ENCODE measurements at regions not wholly inside any gene's neighbourhood (a gene's known extent, or its start where the extent isn't known, plus 50 kb on each side); places are given as distances from the start of the nearest gene placed in this dataset.
A peak's percentile ranks its signal among the peaks of the same experiment; 100 is the strongest.

GRCh38 chr10:36170943-36171501 lies 528.9 kb upstream of the FZD8 start:
- H4K20me1 ChIP-seq (ENCODE audit: insufficient read depth, low read length), result no peaks in the 10 kb centered on the region
- no peaks in the 10 kb centered on the region for H3K79me2 ChIP-seq (ENCODE audit: insufficient read depth, low read length)
- H3K4me2 ChIP-seq (ENCODE audit: low read length), result no peak overlapping the region
- H3K27me3 ChIP-seq (ENCODE audit: insufficient read depth, low read length), result no peaks in the 10 kb centered on the region
- H3K36me3 Mint-ChIP-seq (ENCODE audit: low read depth, unreplicated experiment), result no peaks in the 10 kb centered on the region
- no peaks in the 10 kb centered on the region for H3K9me3 ChIP-seq (ENCODE audit: insufficient read depth, low read depth, low read length)
- DNase-seq (ENCODE audit: low read depth) (no peak), FAIRE-seq (peak; percentile 68)
- H3K36me3 ChIP-seq (ENCODE audit: insufficient read depth, low read length), result no peaks in the 10 kb centered on the region
- no peak overlapping the region for H3K4me3 ChIP-seq (ENCODE audit: insufficient read depth, low read depth, low read length)
- H3K27me3 Mint-ChIP-seq (ENCODE audit: low read depth, unreplicated experiment), result no peaks in the 10 kb centered on the region
- H3K9ac ChIP-seq (ENCODE audit: low read length), result no peak overlapping the region
- H3K27ac ChIP-seq (ENCODE audit: low read depth, low read length), result peak overlapping the region; percentile 93
- H3K4me1 Mint-ChIP-seq (ENCODE audit: low read depth, unreplicated experiment), result peaks cover 18% of the 10 kb centered on the region
- no peak overlapping the region for H3K4me3 Mint-ChIP-seq (ENCODE audit: unreplicated experiment)
- peaks cover 2% of the 10 kb centered on the region for H3K9me3 Mint-ChIP-seq (ENCODE audit: unreplicated experiment)
- TF ChIP-seq EZH2 (IDR thresholded peaks at IDR 0.05; ENCODE audit: insufficient read depth, low read length) (no peak), CTCF (IDR thresholded peaks at IDR 0.05; ENCODE audit: insufficient read depth, low read depth, low read length) (no peak)
- H2AFZ ChIP-seq (ENCODE audit: low read depth, low read length), result no peak overlapping the region
- peaks cover 23% of the 10 kb centered on the region for H3K4me1 ChIP-seq (ENCODE audit: insufficient read depth, low read length)
- H3K27ac Mint-ChIP-seq (ENCODE audit: unreplicated experiment), result peak overlapping the region; percentile 79

- H3K4me1 Mint-ChIP-seq (ENCODE audit: low read depth, unreplicated experiment), result peaks cover 18% of the 10 kb centered on the region
- FAIRE-seq, result no peak
Measured at GRCh38 chr10:36170142-36170719, 528.1 kb upstream of the FZD8 start.

More at GRCh38 chr10:36170142-36170719, 528.1 kb upstream of the FZD8 start:
- peaks cover 23% of the 10 kb centered on the region for H3K4me1 ChIP-seq (ENCODE audit: insufficient read depth, low read length)
- no peak overlapping the region for H3K9ac ChIP-seq (ENCODE audit: low read length)
- Mint-ChIP-seq H3K27ac (ENCODE audit: unreplicated experiment) (no peak overlapping the region), H3K9me3 (ENCODE audit: unreplicated experiment) (no peaks in the 10 kb centered on the region), H3K36me3 (ENCODE audit: low read depth, unreplicated experiment) (no peaks in the 10 kb centered on the region), H3K27me3 (ENCODE audit: low read depth, unreplicated experiment) (no peaks in the 10 kb centered on the region), H3K4me3 (ENCODE audit: unreplicated experiment) (no peak overlapping the region)
- no peaks in the 10 kb centered on the region for H3K79me2 ChIP-seq (ENCODE audit: insufficient read depth, low read length)
- H3K27me3 ChIP-seq (ENCODE audit: insufficient read depth, low read length), result no peaks in the 10 kb centered on the region
- no peak overlapping the region for H2AFZ ChIP-seq (ENCODE audit: low read depth, low read length)
- no peaks in the 10 kb centered on the region for H3K36me3 ChIP-seq (ENCODE audit: insufficient read depth, low read length)
- H3K4me2 ChIP-seq (ENCODE audit: low read length), result no peak overlapping the region
- no peaks in the 10 kb centered on the region for H3K9me3 ChIP-seq (ENCODE audit: insufficient read depth, low read depth, low read length)
- no peaks in the 10 kb centered on the region for H4K20me1 ChIP-seq (ENCODE audit: insufficient read depth, low read length)
- no peak overlapping the region for H3K27ac ChIP-seq (ENCODE audit: low read depth, low read length)
- H3K4me3 ChIP-seq (ENCODE audit: insufficient read depth, low read depth, low read length), result no peak overlapping the region
- no peak for DNase-seq (ENCODE audit: low read depth)
- no peak for TF ChIP-seq CTCF (IDR thresholded peaks at IDR 0.05; ENCODE audit: insufficient read depth, low read depth, low read length)
- TF ChIP-seq EZH2 (IDR thresholded peaks at IDR 0.05; ENCODE audit: insufficient read depth, low read length), result no peak

Data from astrocyte (in vitro differentiated cells and primary cell).